Mucosa of descending colon (tissue), 3 donors: ENCODE measurements at regions not wholly inside any gene's neighbourhood (a gene's known extent, or its start where the extent isn't known, plus 50 kb on each side); places are given as distances from the start of the nearest gene placed in this dataset.

ENCODE experiments used
- ATAC-seq: fragments of 200-7000 bp; cut with Tn5 transposase; one replicate; pipeline ENCODE4 v1.9.1; 2020; ENCODE audit warnings: mild to moderate bottlenecking, moderate library complexity
- DNase-seq, 3 donors: peaks; one replicate each; pipeline ENCODE4 v3.0.0-alpha.2; 2020
- H3K36me3 ChIP-seq: fragments of 200-600 bp; one replicate; pipeline ENCODE4 v1.8.0; 2021; ENCODE audit warnings: low read depth, mild to moderate bottlenecking
- H3K4me1 ChIP-seq: fragments of 200-600 bp; one replicate; pipeline ENCODE4 v1.8.0; 2021; ENCODE audit warnings: low read depth, mild to moderate bottlenecking
- H3K4me3 ChIP-seq: fragments of 200-600 bp; one replicate; pipeline ENCODE4 v1.8.0; 2021; ENCODE audit warnings: mild to moderate bottlenecking
- H3K9me3 ChIP-seq: fragments of 200-600 bp; one replicate; pipeline ENCODE4 v1.8.0; 2021; ENCODE audit warnings: mild to moderate bottlenecking
- intact Hi-C, 2 donors: fragments of 100-400 bp; cut with DNase I in 1 of 2; cut with micrococcal nuclease in 1 of 2; formaldehyde crosslinking; loops; one replicate each; pipeline versions ENCODE4 v1.11.0 to v1.11.1; 2022; cut with DNase I, micrococcal nuclease
- TF ChIP-seq, protein P1 (sequence below): fragments of 200-600 bp; IDR thresholded peaks from one replicate; pipeline ENCODE4 v1.8.0; 2022; ENCODE audit warnings: antibody characterized with exemption, mild to moderate bottlenecking
- donor health status: DM: no; HTN: no; CAD: no; lungs with moderate emphysema.
- donor health status: DM: no; HTN: no; CAD: no.
- donor health status: DM: no; HTN: yes; CAD: no.

GRCh38 chr20:12386821-12387220 is 469.1 kb downstream of the BTBD3 start:
- DNase-seq (no peak), ATAC-seq (no peak)
- TF ChIP-seq, protein P1, sequence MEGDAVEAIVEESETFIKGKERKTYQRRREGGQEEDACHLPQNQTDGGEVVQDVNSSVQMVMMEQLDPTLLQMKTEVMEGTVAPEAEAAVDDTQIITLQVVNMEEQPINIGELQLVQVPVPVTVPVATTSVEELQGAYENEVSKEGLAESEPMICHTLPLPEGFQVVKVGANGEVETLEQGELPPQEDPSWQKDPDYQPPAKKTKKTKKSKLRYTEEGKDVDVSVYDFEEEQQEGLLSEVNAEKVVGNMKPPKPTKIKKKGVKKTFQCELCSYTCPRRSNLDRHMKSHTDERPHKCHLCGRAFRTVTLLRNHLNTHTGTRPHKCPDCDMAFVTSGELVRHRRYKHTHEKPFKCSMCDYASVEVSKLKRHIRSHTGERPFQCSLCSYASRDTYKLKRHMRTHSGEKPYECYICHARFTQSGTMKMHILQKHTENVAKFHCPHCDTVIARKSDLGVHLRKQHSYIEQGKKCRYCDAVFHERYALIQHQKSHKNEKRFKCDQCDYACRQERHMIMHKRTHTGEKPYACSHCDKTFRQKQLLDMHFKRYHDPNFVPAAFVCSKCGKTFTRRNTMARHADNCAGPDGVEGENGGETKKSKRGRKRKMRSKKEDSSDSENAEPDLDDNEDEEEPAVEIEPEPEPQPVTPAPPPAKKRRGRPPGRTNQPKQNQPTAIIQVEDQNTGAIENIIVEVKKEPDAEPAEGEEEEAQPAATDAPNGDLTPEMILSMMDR: no peak
- Histone ChIP-seq H3K36me3 (no peaks in the 10 kb centered on the region), H3K9me3 (no peaks in the 10 kb centered on the region), H3K4me1 (no peaks in the 10 kb centered on the region), H3K4me3 (no peak overlapping the region)
- intact Hi-C loops: no loop called here

GRCh38 chr20:12391099-12391498 is 473.4 kb downstream of the BTBD3 start:
- DNase-seq: no peak
- intact Hi-C loops: no loop called here
- Histone ChIP-seq H3K36me3 (no peaks in the 10 kb centered on the region), H3K4me3 (no peak overlapping the region), H3K4me1 (no peaks in the 10 kb centered on the region), H3K9me3 (no peaks in the 10 kb centered on the region)
- no peak for ATAC-seq
- TF ChIP-seq, protein P1: no peak

- H3K9me3 ChIP-seq: no peaks in the 10 kb centered on the region
- DNase-seq (no peak), ATAC-seq (no peak)
- no peak overlapping the region for H3K4me3 ChIP-seq
- intact Hi-C loops: no loop called here
- H3K4me1 ChIP-seq: no peaks in the 10 kb centered on the region
- H3K36me3 ChIP-seq: no peaks in the 10 kb centered on the region
- TF ChIP-seq, protein P1: no peak
These were observed 477.1 kb downstream of the BTBD3 start for GRCh38 chr20:12394786-12395185.

- Histone ChIP-seq H3K9me3 (no peaks in the 10 kb centered on the region), H3K36me3 (no peaks in the 10 kb centered on the region), H3K4me1 (no peaks in the 10 kb centered on the region), H3K4me3 (no peak overlapping the region)
- intact Hi-C loops: no loop called here
- TF ChIP-seq, protein P1: no peak
- DNase-seq (no peak), ATAC-seq (no peak)
These were observed 477.7 kb downstream of the BTBD3 start for GRCh38 chr20:12395353-12395752.

DNA sequence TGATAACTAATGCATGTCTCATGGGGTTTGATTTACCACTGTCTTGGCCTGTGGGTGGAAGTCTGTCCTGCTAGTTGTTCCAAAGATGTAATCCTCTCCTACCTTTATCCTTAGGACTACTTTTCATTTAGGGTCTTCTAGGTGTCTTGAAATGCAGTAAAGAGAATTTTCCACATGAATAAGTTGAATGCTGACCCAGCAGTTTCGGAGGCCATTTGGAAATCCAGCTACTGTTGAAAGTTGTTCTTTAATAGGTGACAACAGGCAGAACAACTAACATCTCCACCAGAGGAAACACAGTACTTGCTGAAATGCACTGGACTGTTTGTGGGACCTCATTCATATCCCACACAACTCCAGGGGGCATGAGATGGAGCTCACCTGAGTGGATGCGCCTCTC is 478.1 kb downstream of the BTBD3 start:
- TF ChIP-seq, protein P1: no peak
- no peak for DNase-seq
- H3K4me3 ChIP-seq: no peak overlapping the region
- no peaks in the 10 kb centered on the region for H3K36me3 ChIP-seq
- no peaks in the 10 kb centered on the region for H3K9me3 ChIP-seq
- no peak for ATAC-seq
- no peaks in the 10 kb centered on the region for H3K4me1 ChIP-seq
- intact Hi-C loops: no loop called here
